GM12892 (cell line): ENCODE measurements at regions not wholly inside any gene's neighbourhood (a gene's known extent, or its start where the extent isn't known, plus 50 kb on each side); places are given as distances from the start of the nearest gene placed in this dataset.

Source experiments
- POLR2AphosphoS5 ChIP-seq: IDR thresholded peaks from 2 replicates; pipeline ENCODE4 v1.6.1; 2011; ENCODE audit warnings: low read depth, low read length, control low read depth
- TAF1 ChIP-seq: IDR thresholded peaks from 2 replicates; pipeline ENCODE4 v1.6.1; 2011; ENCODE audit warnings: low read depth, mild to moderate bottlenecking, control low read depth, low read length, borderline replicate concordance

DNA sequence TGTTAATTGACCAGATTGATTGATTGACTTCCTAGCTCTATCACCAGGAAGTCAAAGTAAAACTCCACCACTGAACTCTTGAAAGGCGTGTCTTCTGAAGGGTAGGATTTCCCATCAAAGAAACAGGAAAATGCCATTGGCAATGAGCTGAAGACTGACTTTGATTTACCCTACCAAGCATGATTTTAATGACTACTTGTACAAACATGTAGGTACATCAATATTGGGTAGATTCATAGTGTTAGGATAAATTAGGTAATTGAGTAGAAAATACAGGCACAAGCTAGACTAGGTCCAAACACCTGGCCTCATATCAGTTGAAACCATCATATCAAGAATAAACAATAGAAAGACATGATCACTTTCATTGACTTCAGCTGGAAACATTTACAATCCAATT lies 53.2 kb upstream of the ATXN3L start:
- TF ChIP-seq POLR2AphosphoS5 = no peak
- no peak for TF ChIP-seq TAF1
